Hepatocyte (in vitro differentiated cells): ENCODE measurements at regions not wholly inside any gene's neighbourhood (a gene's known extent, or its start where the extent isn't known, plus 50 kb on each side); places are given as distances from the start of the nearest gene placed in this dataset.

Experiments
- DNase-seq: peaks from one replicate; pipeline ENCODE4 v3.0.0-alpha.2; 2016; ENCODE audit warnings: low spot score
- H2AFZ ChIP-seq: fragments of 200-600 bp; sonication (generic); 2 replicates; pipeline ENCODE4 v1.6.0; 2016; ENCODE audit warnings: antibody characterized with exemption, mild to moderate bottlenecking
- H3K27ac ChIP-seq: fragments of 200-600 bp; sonication (generic); 2 replicates; pipeline ENCODE4 v1.5.1; 2016; ENCODE audit warnings: mild to moderate bottlenecking
- H3K27me3 ChIP-seq: fragments of 200-600 bp; sonication (generic); 2 replicates; pipeline ENCODE4 v1.6.1; 2016
- H3K36me3 ChIP-seq: fragments of 200-600 bp; sonication (generic); replicated peaks from 2 replicates; pipeline ENCODE4 v1.5.1; 2016; ENCODE audit warnings: low read depth; ENCODE audit not compliant: insufficient read depth
- H3K4me1 ChIP-seq: fragments of 200-600 bp; sonication (generic); 2 replicates; pipeline ENCODE4 v1.5.1; 2016; ENCODE audit warnings: mild to moderate bottlenecking, moderate library complexity; ENCODE audit not compliant: insufficient read depth
- H3K4me2 ChIP-seq: fragments of 200-600 bp; sonication (generic); 2 replicates; pipeline ENCODE4 v1.6.0; 2016
- H3K4me3 ChIP-seq: fragments of 200-600 bp; sonication (generic); 2 replicates; pipeline ENCODE4 v1.5.1; 2016; ENCODE audit warnings: mild to moderate bottlenecking
- H3K79me2 ChIP-seq: fragments of 200-600 bp; sonication (generic); 2 replicates; pipeline ENCODE4 v1.6.0; 2017; ENCODE audit warnings: mild to moderate bottlenecking
- H3K9me2 ChIP-seq: fragments of 200-600 bp; sonication (generic); replicated peaks from 2 replicates; pipeline ENCODE4 v1.6.0; 2017; ENCODE audit warnings: mild to moderate bottlenecking; ENCODE audit not compliant: insufficient read depth
- H3K9me3 ChIP-seq: fragments of 200-600 bp; sonication (generic); 2 replicates; pipeline ENCODE4 v1.5.1; 2016; ENCODE audit warnings: low read depth, mild to moderate bottlenecking
- H4K20me1 ChIP-seq: fragments of 200-600 bp; sonication (generic); 2 replicates; pipeline ENCODE4 v1.6.0; 2016; ENCODE audit warnings: mild to moderate bottlenecking; ENCODE audit not compliant: insufficient read depth, poor library complexity, severe bottlenecking
- EZH2 ChIP-seq: fragments of 200-600 bp; sonication (generic); IDR thresholded peaks from 2 replicates; pipeline ENCODE4 v1.6.1; 2016; ENCODE audit warnings: antibody characterized with exemption, mild to moderate bottlenecking, borderline replicate concordance
- EZH2phosphoT487 ChIP-seq: fragments of 200-600 bp; sonication (generic); IDR thresholded peaks from one replicate; pipeline ENCODE4 v1.6.1; 2018; ENCODE audit warnings: antibody characterized with exemption, mild to moderate bottlenecking, low read depth, moderate library complexity; ENCODE audit not compliant: unreplicated experiment, severe bottlenecking
- WGBS: methylation state at CpG from one replicate; pipeline ENCODE4 v1.1.6; 2016; ENCODE audit warnings: low lambda C conversion rate; ENCODE audit errors: missing lambda C conversion rate; 5-methylcytosine and 5-hydroxymethylcytosine counted together
- TF ChIP-seq, protein P1 (sequence below): fragments of 200-600 bp; sonication (generic); IDR thresholded peaks from 2 replicates; pipeline ENCODE4 v1.5.1; 2016; ENCODE audit warnings: antibody characterized with exemption, mild to moderate bottlenecking; ENCODE audit not compliant: poor library complexity

DNA sequence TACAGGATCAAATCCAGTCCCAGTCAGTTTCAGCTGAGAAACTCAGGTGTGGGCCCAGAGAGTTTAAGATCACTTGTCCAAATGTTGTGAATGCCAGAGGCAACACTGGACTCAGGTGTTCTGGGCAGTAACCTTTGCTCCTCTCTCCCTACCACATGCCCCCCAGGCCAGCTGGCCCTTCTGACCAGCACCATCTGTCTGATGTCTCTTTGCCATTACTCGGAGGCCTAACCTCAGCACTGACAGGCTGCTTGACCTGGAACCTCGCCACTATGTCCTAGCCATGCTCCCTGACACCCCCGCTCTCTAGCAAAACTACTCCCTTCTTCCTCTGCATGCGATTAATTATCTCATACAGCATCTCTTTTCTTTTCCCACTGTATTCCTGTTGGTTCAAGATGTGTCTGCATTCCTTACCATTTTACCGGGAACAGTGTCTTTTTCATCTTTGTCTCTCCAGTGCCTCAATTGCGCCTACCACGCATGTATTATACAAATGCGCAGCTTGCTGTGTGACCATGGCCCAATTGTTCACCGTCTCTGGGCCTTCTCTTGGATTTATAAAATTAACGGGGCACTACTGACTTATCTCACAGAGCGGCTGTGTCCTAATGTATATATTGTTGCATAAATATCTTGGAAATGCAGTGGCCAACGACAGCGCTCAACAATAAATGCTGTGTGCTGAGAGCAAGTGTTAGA, 159.5 kb upstream of the IRF2BP2 start:
- WGBS, result 87% methylated on average over 13 of the region's 13 CpGs

DNA sequence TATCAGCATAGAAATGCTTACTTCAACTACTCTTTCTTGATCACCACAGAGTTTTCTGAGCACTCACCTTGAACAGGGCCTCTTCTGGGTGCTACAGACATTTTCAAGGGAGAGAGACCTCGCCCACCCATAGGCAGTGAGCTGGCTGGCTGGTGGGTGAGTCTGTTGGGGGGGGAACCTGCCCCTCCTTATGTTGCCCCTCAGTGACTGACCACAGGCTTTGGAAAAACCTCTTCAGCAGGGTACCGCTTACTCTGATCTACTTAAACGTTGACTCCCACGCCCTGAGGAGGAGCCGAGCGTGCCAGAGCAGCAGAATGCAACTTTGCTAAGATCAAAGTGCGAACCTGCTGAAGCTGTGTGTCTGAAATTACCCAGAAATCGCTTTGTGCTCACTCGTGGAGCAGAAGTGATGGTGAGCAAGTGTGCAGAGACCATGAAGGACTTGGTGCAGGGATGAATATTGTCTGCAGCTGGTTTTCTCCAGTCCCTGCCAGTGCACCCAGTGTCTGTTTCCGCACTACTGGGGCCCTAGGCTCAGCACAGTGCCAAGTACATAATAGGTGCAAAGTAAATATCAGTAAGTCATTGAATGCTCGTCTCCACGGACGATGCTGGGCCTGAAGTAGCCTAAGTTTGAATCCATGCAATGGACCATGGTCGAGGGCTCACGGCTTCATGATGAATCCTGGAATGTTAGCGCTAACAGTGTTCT, 158.7 kb upstream of the IRF2BP2 start:
- DNase-seq, result peak; percentile 38
- H3K36me3 ChIP-seq, result no peaks in the 10 kb centered on the region
- H3K4me3 ChIP-seq, result no peak overlapping the region
- H3K9me3 ChIP-seq, result no peaks in the 10 kb centered on the region
- WGBS, result 86% methylated on average over 16 of the region's 16 CpGs
- H3K27ac ChIP-seq, result peak overlapping the region; percentile 64
- no peaks in the 10 kb centered on the region for H3K79me2 ChIP-seq
- H3K27me3 ChIP-seq, result no peaks in the 10 kb centered on the region
- H3K4me2 ChIP-seq, result no peak overlapping the region
- H4K20me1 ChIP-seq, result no peaks in the 10 kb centered on the region
- peaks cover 36% of the 10 kb centered on the region for H3K4me1 ChIP-seq
- no peaks in the 10 kb centered on the region for H3K9me2 ChIP-seq
- no peak overlapping the region for H2AFZ ChIP-seq
- TF ChIP-seq, protein P1, sequence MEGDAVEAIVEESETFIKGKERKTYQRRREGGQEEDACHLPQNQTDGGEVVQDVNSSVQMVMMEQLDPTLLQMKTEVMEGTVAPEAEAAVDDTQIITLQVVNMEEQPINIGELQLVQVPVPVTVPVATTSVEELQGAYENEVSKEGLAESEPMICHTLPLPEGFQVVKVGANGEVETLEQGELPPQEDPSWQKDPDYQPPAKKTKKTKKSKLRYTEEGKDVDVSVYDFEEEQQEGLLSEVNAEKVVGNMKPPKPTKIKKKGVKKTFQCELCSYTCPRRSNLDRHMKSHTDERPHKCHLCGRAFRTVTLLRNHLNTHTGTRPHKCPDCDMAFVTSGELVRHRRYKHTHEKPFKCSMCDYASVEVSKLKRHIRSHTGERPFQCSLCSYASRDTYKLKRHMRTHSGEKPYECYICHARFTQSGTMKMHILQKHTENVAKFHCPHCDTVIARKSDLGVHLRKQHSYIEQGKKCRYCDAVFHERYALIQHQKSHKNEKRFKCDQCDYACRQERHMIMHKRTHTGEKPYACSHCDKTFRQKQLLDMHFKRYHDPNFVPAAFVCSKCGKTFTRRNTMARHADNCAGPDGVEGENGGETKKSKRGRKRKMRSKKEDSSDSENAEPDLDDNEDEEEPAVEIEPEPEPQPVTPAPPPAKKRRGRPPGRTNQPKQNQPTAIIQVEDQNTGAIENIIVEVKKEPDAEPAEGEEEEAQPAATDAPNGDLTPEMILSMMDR, result no peak
- no peak for TF ChIP-seq EZH2
- TF ChIP-seq EZH2phosphoT487, result no peak

More for the DNA sequence above, 159.5 kb upstream of the IRF2BP2 start:
- peaks cover 36% of the 10 kb centered on the region for H3K4me1 ChIP-seq
- H3K9me2 ChIP-seq, result no peaks in the 10 kb centered on the region
- H4K20me1 ChIP-seq, result no peaks in the 10 kb centered on the region
- TF ChIP-seq EZH2phosphoT487, result no peak
- no peak for TF ChIP-seq EZH2
- TF ChIP-seq, protein P1, result no peak
- no peak for DNase-seq
- no peak overlapping the region for H3K4me2 ChIP-seq
- peak overlapping the region; percentile 64 for H3K27ac ChIP-seq
- H3K79me2 ChIP-seq, result no peaks in the 10 kb centered on the region
- H3K4me3 ChIP-seq, result no peak overlapping the region
- no peaks in the 10 kb centered on the region for H3K27me3 ChIP-seq
- no peak overlapping the region for H2AFZ ChIP-seq
- no peaks in the 10 kb centered on the region for H3K9me3 ChIP-seq
- H3K36me3 ChIP-seq, result no peaks in the 10 kb centered on the region

DNA sequence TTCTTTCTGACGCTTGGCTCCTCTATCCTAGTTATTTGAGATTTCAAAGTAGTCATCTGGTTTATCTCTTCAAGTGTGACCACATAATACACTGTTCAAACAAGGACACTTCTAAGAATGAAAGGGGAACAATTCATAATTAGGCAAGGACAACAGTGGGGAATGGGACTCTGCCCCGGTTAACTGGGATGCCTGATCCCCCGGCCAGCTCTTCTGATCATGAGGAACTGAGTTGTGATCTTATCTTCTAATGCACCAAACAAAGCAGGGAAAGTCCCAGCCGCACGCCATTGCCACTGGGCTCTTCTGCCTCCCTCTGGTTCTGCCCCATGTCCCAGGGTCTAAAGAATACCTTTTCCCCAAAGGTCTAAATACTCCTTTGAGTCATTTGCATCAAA, 158.2 kb upstream of the IRF2BP2 start:
- 62% methylated on average over 5 of the region's 5 CpGs for WGBS
- DNase-seq, result peak; percentile 38
- Histone ChIP-seq H2AFZ (no peak overlapping the region), H3K4me2 (no peak overlapping the region), H3K9me2 (no peaks in the 10 kb centered on the region), H3K4me1 (peaks cover 36% of the 10 kb centered on the region), H3K36me3 (no peaks in the 10 kb centered on the region), H4K20me1 (no peaks in the 10 kb centered on the region), H3K79me2 (no peaks in the 10 kb centered on the region), H3K9me3 (no peaks in the 10 kb centered on the region), H3K27ac (peak overlapping the region; percentile 64), H3K27me3 (no peaks in the 10 kb centered on the region), H3K4me3 (no peak overlapping the region)
- TF ChIP-seq EZH2phosphoT487 (no peak), EZH2 (no peak)
- TF ChIP-seq, protein P1, result no peak
